Mammary epithelial cell (primary cell): ENCODE measurements at regions not wholly inside any gene's neighbourhood (a gene's known extent, or its start where the extent isn't known, plus 50 kb on each side); places are given as distances from the start of the nearest gene placed in this dataset.

Source experiments
- EZH2 ChIP-seq: IDR thresholded peaks from 2 replicates; pipeline ENCODE4 v1.6.1; 2012; ENCODE audit warnings: low read length, inconsistent platforms, borderline replicate concordance
- TF ChIP-seq, protein P1 (sequence below), 2 donors: IDR thresholded peaks in 1 of 2; conservative IDR thresholded peaks in 1 of 2; 2 replicates each; pipeline ENCODE4 v1.5.1; 2011 to 2012; ENCODE audit warnings: inconsistent platforms in 2 of 2, low read length in 2 of 2, mild to moderate bottlenecking in 2 of 2, control low read depth in 1 of 2, low read depth in 1 of 2; ENCODE audit not compliant: insufficient read depth in 1 of 2; ENCODE audit errors: extremely low read depth in 1 of 2

DNA sequence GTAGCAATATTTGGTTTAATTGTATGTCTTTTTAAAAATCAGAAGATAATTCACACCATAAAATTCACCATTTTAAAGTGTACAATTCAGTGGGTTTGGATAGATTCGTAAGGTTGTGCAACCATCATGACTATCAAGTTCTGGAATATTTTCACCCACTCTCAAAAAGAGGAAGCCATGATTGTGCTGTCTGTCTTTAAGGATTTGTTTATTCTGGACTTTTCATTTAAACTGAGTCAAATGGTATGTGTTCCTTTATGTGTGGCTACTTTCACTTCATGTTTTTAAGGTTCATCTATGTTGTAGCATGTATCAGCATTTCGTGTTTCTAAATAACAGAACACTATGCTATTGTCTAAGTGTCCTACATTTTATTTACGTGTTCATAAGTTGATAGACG, 68.1 kb upstream of the CPHXL start:
- TF ChIP-seq EZH2: no peak
- TF ChIP-seq, protein P1, sequence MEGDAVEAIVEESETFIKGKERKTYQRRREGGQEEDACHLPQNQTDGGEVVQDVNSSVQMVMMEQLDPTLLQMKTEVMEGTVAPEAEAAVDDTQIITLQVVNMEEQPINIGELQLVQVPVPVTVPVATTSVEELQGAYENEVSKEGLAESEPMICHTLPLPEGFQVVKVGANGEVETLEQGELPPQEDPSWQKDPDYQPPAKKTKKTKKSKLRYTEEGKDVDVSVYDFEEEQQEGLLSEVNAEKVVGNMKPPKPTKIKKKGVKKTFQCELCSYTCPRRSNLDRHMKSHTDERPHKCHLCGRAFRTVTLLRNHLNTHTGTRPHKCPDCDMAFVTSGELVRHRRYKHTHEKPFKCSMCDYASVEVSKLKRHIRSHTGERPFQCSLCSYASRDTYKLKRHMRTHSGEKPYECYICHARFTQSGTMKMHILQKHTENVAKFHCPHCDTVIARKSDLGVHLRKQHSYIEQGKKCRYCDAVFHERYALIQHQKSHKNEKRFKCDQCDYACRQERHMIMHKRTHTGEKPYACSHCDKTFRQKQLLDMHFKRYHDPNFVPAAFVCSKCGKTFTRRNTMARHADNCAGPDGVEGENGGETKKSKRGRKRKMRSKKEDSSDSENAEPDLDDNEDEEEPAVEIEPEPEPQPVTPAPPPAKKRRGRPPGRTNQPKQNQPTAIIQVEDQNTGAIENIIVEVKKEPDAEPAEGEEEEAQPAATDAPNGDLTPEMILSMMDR (conservative IDR thresholded peaks at IDR 0.05 in 1 of 2, IDR thresholded peaks at IDR 0.05 in 1 of 2; ENCODE audit: extremely low read depth in 1 of 2, insufficient read depth in 1 of 2, low read depth in 1 of 2, low read length in 2 of 2): no peak
